ENCODE measurements at regions not wholly inside any gene's neighbourhood (a gene's known extent, or its start where the extent isn't known, plus 50 kb on each side); places are given as distances from the start of the nearest gene placed in this dataset.

GRCh38 chr6:14656078-14656521 lies 538.5 kb downstream of the CD83 start:
- Histone ChIP-seq H3K4me3 (no peak overlapping the region), H3K27ac (no peak overlapping the region)
- TF ChIP-seq, protein P1, sequence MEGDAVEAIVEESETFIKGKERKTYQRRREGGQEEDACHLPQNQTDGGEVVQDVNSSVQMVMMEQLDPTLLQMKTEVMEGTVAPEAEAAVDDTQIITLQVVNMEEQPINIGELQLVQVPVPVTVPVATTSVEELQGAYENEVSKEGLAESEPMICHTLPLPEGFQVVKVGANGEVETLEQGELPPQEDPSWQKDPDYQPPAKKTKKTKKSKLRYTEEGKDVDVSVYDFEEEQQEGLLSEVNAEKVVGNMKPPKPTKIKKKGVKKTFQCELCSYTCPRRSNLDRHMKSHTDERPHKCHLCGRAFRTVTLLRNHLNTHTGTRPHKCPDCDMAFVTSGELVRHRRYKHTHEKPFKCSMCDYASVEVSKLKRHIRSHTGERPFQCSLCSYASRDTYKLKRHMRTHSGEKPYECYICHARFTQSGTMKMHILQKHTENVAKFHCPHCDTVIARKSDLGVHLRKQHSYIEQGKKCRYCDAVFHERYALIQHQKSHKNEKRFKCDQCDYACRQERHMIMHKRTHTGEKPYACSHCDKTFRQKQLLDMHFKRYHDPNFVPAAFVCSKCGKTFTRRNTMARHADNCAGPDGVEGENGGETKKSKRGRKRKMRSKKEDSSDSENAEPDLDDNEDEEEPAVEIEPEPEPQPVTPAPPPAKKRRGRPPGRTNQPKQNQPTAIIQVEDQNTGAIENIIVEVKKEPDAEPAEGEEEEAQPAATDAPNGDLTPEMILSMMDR (IDR thresholded peaks at IDR 0.05) = no peak
- DNase-seq (ENCODE audit: low spot score) = no peak

GRCh38 chr6:14656649-14657048 lies 539.1 kb downstream of the CD83 start:
- H3K4me3 ChIP-seq = no peak overlapping the region
- H3K27ac ChIP-seq = no peak overlapping the region
- TF ChIP-seq, protein P1 (IDR thresholded peaks at IDR 0.05) = no peak
- DNase-seq (ENCODE audit: low spot score) = no peak

DNA sequence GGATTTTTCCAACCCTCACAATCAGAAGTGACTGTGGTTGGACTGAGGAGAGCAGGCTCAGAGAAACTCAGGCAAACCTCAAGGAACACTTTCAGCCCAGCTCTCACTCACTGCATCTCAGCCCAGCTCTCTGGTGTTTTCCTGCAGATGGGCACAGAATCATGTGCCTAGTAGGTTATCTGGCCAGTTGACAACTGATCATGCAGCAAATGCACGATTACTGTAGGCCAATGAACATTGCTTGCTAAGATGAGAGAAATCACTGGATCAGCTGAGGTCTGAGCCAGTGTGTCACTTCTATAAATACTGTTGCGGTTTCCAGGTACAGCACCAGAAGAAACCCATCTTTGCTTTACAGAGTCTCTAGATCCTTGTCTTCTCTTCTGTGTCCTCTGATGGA lies 540.5 kb downstream of the CD83 start:
- TF ChIP-seq, protein P1 (IDR thresholded peaks at IDR 0.05) = no peak
- H3K4me3 ChIP-seq = no peak overlapping the region
- no peak for DNase-seq (ENCODE audit: low spot score)
- H3K27ac ChIP-seq = no peak overlapping the region

DNA sequence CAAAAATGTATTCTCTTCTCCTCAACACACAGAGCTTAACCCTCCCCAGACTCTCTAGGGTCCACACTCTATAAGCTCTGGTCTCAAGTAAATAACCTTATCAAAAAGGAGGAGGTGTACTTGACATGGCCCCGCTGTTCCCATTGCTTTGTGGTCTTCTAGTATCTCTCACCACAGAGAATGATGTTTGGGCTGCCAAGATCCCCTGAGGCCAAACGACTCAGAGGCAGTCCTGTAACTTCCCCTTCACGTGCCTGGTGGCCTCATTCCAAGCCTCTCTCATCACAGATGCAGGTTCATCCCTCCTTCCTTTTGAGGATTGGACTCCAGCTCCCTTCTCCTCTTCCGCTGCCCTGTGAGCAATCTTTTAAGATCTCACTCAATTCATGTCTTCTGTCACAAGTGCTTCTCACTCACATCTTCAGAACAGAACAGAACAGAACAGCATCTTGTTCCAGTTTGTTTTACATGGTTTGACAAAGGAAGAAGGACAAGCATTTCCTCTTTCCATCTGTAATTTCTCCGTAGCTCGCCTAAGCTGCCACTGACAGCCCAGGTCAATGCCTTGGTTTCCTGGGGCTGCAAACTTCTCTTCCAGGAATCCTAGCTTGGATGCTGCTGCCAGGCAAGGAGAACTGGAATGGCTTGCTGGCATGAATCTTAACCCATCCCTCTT lies 541.5 kb downstream of the CD83 start:
- DNase-seq (ENCODE audit: low spot score) = no peak
- Histone ChIP-seq H3K27ac (no peak overlapping the region), H3K4me3 (no peak overlapping the region)
- TF ChIP-seq, protein P1 (IDR thresholded peaks at IDR 0.05) = no peak

GRCh38 chr6:14659841-14660240 lies 542.3 kb downstream of the CD83 start:
- Histone ChIP-seq H3K27ac (no peak overlapping the region), H3K4me3 (no peak overlapping the region)
- TF ChIP-seq, protein P1 (IDR thresholded peaks at IDR 0.05) = no peak
- no peak for DNase-seq (ENCODE audit: low spot score)

GRCh38 chr6:14660806-14661579 lies 543.4 kb downstream of the CD83 start:
- no peak overlapping the region for H3K4me3 ChIP-seq
- DNase-seq (ENCODE audit: low spot score) = no peak
- no peak overlapping the region for H3K27ac ChIP-seq
- TF ChIP-seq, protein P1 (IDR thresholded peaks at IDR 0.05) = no peak

- no peak overlapping the region for H3K27ac ChIP-seq
- H3K4me3 ChIP-seq = no peak overlapping the region
- DNase-seq (ENCODE audit: low spot score) = no peak
Measured at GRCh38 chr6:14661691-14662090, 544.1 kb downstream of the CD83 start.

More at GRCh38 chr6:14661691-14662090, 544.1 kb downstream of the CD83 start:
- TF ChIP-seq, protein P1 (IDR thresholded peaks at IDR 0.05) = no peak

Data from coronary artery (tissue), 2 donors.